SK-N-SH treated with all-trans-retinoic acid at 6 μM for 48 hours (cell line): ENCODE measurements at regions not wholly inside any gene's neighbourhood (a gene's known extent, or its start where the extent isn't known, plus 50 kb on each side); places are given as distances from the start of the nearest gene placed in this dataset.

Experiments
- ATAC-seq: fragments of 200-7000 bp; cut with Tn5 transposase; 3 replicates; pipeline ENCODE4 v1.9.1; 2020; ENCODE audit warnings: mild to moderate bottlenecking, moderate library complexity
- ARNTL ChIP-seq: fragments of 450-650 bp; formaldehyde crosslinking; IDR thresholded peaks from 2 replicates; pipeline ENCODE4 v1.5.0; 2020; ENCODE audit warnings: low read depth, mild to moderate bottlenecking, moderate library complexity, borderline replicate concordance
- BACH2 ChIP-seq: fragments of 250-450 bp; sonication (Bioruptor Pico); IDR thresholded peaks from 2 replicates; pipeline ENCODE4 v1.9.0; 2021; ENCODE audit warnings: mild to moderate bottlenecking, borderline replicate concordance
- CSDC2 ChIP-seq: fragments of 250-450 bp; sonication (Bioruptor Pico); IDR thresholded peaks from 2 replicates; pipeline ENCODE4 v1.5.0; 2020; ENCODE audit warnings: mild to moderate bottlenecking, moderate library complexity
- ESRRG ChIP-seq: fragments of 250-450 bp; sonication (Bioruptor Pico); IDR thresholded peaks from 2 replicates; pipeline ENCODE4 v1.6.1; 2021; ENCODE audit warnings: mild to moderate bottlenecking
- GLIS3 ChIP-seq: fragments of 250-450 bp; sonication (Bioruptor Pico); IDR thresholded peaks from 2 replicates; pipeline ENCODE4 v1.5.0; 2020; ENCODE audit warnings: mild to moderate bottlenecking, moderate library complexity
- ISL1 ChIP-seq: fragments of 250-450 bp; sonication (Bioruptor Pico); IDR thresholded peaks from 2 replicates; pipeline ENCODE4 v2.1.2; 2022; ENCODE audit warnings: mild to moderate bottlenecking, moderate library complexity
- OSR1 ChIP-seq: fragments of 250-450 bp; sonication (Bioruptor Pico); IDR thresholded peaks from 2 replicates; pipeline ENCODE4 v1.8.0; 2022; ENCODE audit warnings: moderate library complexity, mild to moderate bottlenecking, inconsistent platforms
- PPARA ChIP-seq: fragments of 250-450 bp; sonication (Bioruptor Pico); IDR thresholded peaks from 2 replicates; pipeline ENCODE4 v1.5.0; 2020; ENCODE audit warnings: mild to moderate bottlenecking, borderline replicate concordance
- RARB ChIP-seq: fragments of 250-450 bp; sonication (Bioruptor Pico); IDR thresholded peaks from 2 replicates; pipeline ENCODE4 v1.8.0; 2021; ENCODE audit warnings: mild to moderate bottlenecking, moderate library complexity
- SNAI2 ChIP-seq: fragments of 250-450 bp; sonication (Bioruptor Pico); IDR thresholded peaks from 2 replicates; pipeline ENCODE4 v1.5.0; 2020; ENCODE audit warnings: mild to moderate bottlenecking, moderate library complexity
- TCF4 ChIP-seq: fragments of 250-450 bp; sonication (Bioruptor Pico); IDR thresholded peaks from 2 replicates; pipeline ENCODE4 v1.8.0; 2021; ENCODE audit warnings: mild to moderate bottlenecking, moderate library complexity, borderline replicate concordance
- TOX ChIP-seq: fragments of 250-450 bp; sonication (Bioruptor Pico); IDR thresholded peaks from 2 replicates; pipeline ENCODE4 v1.8.0; 2021; ENCODE audit warnings: mild to moderate bottlenecking, moderate library complexity, borderline replicate concordance
- ZC3H10 ChIP-seq: fragments of 250-450 bp; sonication (Bioruptor Pico); IDR thresholded peaks from 2 replicates; pipeline ENCODE4 v1.5.1; 2021; ENCODE audit warnings: mild to moderate bottlenecking, moderate library complexity
- ZFP3 ChIP-seq: fragments of 250-450 bp; sonication (Bioruptor Pico); IDR thresholded peaks from 2 replicates; pipeline ENCODE4 v1.5.0; 2020; ENCODE audit warnings: mild to moderate bottlenecking, moderate library complexity
- ZFP30 ChIP-seq: fragments of 450-650 bp; formaldehyde crosslinking; IDR thresholded peaks from 2 replicates; pipeline ENCODE4 v1.5.0; 2022; ENCODE audit warnings: mild to moderate bottlenecking, moderate library complexity
- ZNF565 ChIP-seq: fragments of 450-650 bp; formaldehyde crosslinking; conservative IDR thresholded peaks from 2 replicates; pipeline ENCODE4 v1.5.0; 2020; ENCODE audit warnings: low read depth, mild to moderate bottlenecking, moderate library complexity
- ZNF70 ChIP-seq: fragments of 450-650 bp; formaldehyde crosslinking; IDR thresholded peaks from 2 replicates; pipeline ENCODE4 v1.5.0; 2020; ENCODE audit warnings: mild to moderate bottlenecking, moderate library complexity
- ZNF8 ChIP-seq: fragments of 450-650 bp; formaldehyde crosslinking; IDR thresholded peaks from 2 replicates; pipeline ENCODE4 v1.5.0; 2020; ENCODE audit warnings: mild to moderate bottlenecking, moderate library complexity
- TF ChIP-seq, protein P1 (sequence below): fragments of 250-450 bp; sonication (Bioruptor Pico); IDR thresholded peaks from 2 replicates; pipeline ENCODE4 v1.5.1; 2020; ENCODE audit warnings: low read depth, mild to moderate bottlenecking, moderate library complexity
- TF ChIP-seq, protein P2 (sequence below): fragments of 250-450 bp; sonication (Bioruptor Pico); IDR thresholded peaks from 2 replicates; pipeline ENCODE4 v1.8.0; 2020; ENCODE audit warnings: mild to moderate bottlenecking, moderate library complexity, borderline replicate concordance
- TF ChIP-seq, protein P3 (sequence below): fragments of 250-450 bp; sonication (Bioruptor Pico); IDR thresholded peaks from 2 replicates; pipeline ENCODE4 v1.8.0; 2021; ENCODE audit warnings: low read depth, mild to moderate bottlenecking, moderate library complexity, borderline replicate concordance

DNA sequence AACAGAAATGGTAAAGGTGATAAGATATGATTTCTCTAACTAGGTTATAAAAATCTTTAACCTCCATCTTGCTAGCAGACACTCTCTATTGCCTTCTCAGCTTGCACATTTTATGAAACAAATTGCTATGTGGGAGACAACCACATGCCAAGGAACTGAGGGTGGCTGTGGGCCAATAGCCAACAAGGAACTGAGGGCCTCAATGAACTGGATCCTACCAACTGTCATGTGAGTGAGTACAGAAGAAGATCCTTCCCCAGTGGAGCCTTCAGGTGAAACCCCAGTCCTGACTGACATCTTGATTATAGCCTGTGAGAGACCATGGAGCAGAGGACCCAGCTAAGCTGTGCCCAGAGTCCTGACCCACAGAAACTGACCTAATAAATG, 129.2 kb upstream of the LRIG1 start:
- no peak for ATAC-seq
- TF ChIP-seq ZNF70 (CRISPR knock-in tag) = no peak
- no peak for TF ChIP-seq SNAI2 (CRISPR knock-in tag)
- no peak for TF ChIP-seq RARB
- no peak for TF ChIP-seq PPARA (CRISPR knock-in tag)
- TF ChIP-seq GLIS3 (CRISPR knock-in tag) = no peak
- no peak for TF ChIP-seq BACH2 (CRISPR knock-in tag)
- no peak for TF ChIP-seq ZFP30 (CRISPR knock-in tag)
- no peak for TF ChIP-seq OSR1
- TF ChIP-seq, protein P1, sequence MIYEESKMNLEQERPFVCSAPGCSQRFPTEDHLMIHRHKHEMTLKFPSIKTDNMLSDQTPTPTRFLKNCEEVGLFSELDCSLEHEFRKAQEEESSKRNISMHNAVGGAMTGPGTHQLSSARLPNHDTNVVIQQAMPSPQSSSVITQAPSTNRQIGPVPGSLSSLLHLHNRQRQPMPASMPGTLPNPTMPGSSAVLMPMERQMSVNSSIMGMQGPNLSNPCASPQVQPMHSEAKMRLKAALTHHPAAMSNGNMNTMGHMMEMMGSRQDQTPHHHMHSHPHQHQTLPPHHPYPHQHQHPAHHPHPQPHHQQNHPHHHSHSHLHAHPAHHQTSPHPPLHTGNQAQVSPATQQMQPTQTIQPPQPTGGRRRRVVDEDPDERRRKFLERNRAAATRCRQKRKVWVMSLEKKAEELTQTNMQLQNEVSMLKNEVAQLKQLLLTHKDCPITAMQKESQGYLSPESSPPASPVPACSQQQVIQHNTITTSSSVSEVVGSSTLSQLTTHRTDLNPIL (CRISPR knock-in tag) = no peak
- TF ChIP-seq ZC3H10 (CRISPR knock-in tag) = no peak
- no peak for TF ChIP-seq TCF4 (CRISPR knock-in tag)

DNA sequence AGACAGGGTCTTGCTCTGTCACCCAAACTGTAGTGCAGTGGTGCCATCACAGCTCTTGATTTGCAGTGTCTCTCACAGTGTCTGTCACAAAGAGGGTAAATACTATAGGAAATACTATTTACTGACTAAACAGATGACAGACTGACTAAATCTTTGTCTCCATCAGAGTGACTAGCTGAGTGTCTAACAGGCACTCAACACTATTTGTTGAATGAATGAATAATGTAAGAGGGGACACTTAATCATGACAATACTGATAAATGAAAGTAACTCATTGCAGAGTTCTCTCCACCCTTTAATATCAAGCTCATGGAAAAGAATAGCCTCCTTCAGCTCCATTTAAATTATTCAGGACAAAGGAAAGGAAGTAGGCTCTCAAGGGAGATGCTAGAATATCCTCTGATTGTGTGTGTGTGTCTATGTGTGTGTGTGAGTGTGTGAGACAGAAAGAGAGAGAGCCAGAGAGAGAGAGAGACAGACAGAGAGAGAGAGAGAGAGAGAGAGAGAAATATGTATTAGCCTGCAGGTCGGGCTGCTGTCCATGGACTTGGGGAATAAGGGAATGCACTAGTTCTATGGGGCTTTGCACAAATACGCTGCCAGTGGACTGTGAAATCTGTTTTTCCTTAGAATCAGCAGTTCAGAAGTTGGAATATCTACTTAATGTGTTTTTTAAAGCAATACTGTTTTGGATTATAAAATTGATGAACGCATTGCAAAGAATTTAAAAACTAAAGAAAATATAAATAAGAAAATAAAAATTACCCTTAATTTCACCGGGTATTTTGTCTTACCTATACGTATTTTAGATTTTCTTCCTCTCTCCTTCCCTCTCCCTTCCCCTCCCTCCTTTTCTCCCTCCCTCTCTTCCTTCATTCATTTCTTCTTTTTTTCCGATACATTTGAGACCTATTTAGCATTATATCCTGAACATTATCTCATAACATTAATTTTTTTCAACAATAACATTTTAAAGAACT, 132.9 kb upstream of the LRIG1 start:
- ATAC-seq = no peak
- TF ChIP-seq ZFP30 (CRISPR knock-in tag) (no peak), ZNF565 (no peak), SNAI2 (CRISPR knock-in tag) (no peak), ZNF70 (CRISPR knock-in tag) (no peak), ISL1 (CRISPR knock-in tag) (no peak), ESRRG (no peak), ZNF8 (CRISPR knock-in tag) (no peak), TCF4 (CRISPR knock-in tag) (no peak), RARB (no peak), ZFP3 (CRISPR knock-in tag) (no peak)
- TF ChIP-seq, protein P2, sequence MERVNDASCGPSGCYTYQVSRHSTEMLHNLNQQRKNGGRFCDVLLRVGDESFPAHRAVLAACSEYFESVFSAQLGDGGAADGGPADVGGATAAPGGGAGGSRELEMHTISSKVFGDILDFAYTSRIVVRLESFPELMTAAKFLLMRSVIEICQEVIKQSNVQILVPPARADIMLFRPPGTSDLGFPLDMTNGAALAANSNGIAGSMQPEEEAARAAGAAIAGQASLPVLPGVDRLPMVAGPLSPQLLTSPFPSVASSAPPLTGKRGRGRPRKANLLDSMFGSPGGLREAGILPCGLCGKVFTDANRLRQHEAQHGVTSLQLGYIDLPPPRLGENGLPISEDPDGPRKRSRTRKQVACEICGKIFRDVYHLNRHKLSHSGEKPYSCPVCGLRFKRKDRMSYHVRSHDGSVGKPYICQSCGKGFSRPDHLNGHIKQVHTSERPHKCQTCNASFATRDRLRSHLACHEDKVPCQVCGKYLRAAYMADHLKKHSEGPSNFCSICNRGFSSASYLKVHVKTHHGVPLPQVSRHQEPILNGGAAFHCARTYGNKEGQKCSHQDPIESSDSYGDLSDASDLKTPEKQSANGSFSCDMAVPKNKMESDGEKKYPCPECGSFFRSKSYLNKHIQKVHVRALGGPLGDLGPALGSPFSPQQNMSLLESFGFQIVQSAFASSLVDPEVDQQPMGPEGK = no peak
- TF ChIP-seq, protein P1 (CRISPR knock-in tag) = no peak
- TF ChIP-seq, protein P3, sequence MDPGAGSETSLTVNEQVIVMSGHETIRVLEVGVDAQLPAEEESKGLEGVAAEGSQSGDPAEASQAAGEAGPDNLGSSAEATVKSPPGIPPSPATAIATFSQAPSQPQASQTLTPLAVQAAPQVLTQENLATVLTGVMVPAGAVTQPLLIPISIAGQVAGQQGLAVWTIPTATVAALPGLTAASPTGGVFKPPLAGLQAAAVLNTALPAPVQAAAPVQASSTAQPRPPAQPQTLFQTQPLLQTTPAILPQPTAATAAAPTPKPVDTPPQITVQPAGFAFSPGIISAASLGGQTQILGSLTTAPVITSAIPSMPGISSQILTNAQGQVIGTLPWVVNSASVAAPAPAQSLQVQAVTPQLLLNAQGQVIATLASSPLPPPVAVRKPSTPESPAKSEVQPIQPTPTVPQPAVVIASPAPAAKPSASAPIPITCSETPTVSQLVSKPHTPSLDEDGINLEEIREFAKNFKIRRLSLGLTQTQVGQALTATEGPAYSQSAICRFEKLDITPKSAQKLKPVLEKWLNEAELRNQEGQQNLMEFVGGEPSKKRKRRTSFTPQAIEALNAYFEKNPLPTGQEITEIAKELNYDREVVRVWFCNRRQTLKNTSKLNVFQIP (CRISPR knock-in tag) = no peak
- TF ChIP-seq, all 23 proteins: peak for 0

DNA sequence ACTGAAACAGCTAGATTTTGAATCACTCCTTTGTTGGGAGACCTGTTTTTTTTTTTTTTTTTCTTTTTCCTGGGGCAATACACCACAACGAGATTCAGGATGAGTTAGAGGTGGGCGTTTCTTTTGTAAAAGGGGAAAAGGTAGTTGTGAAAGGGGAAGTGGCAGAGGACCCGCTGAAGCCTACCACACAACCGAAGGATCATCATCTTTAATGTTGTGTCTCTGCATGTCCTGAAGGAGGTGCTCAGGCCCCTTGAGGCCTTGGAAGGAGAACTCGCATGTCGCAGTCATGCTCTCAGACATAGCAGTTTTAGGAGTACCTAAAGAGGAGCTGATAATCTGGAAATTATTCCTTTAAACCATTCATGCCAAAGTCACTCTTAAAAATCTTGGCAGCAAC, 137.9 kb upstream of the LRIG1 start:
- ATAC-seq = no peak
- TF ChIP-seq ZFP3 (CRISPR knock-in tag) (no peak), ESRRG (no peak), PPARA (CRISPR knock-in tag) (no peak)
- TF ChIP-seq, protein P2 = no peak

DNA sequence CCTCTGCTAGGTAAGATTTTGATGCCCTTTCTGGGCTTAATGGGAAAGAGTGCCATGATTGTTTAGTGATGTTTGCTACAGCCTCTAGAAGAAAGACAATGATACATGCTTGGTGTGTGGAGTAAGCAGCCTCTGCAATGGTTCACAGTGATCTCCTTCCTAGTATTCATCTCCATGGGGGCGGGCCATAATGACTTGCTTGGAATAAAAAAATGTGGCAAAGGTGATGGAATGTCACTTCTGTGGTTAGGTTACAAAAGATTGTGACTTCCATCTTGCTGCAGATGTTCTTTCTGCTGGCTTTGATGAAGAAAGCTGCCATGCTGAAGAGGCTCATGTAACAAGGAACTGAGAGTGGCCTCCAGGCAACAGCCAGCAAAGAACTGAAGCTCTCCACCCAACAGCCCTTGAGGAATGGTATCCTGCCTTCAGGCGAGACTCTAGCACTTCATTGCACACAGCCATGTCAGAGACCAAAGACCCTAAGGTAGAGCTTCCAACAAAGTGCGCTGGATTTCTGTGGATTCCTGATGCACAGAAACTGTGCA, 139.1 kb upstream of the LRIG1 start:
- TF ChIP-seq ZNF565 (no peak), ARNTL (CRISPR knock-in tag) (no peak), TCF4 (CRISPR knock-in tag) (no peak), ZNF8 (CRISPR knock-in tag) (no peak), SNAI2 (CRISPR knock-in tag) (no peak), CSDC2 (CRISPR knock-in tag) (no peak), ZFP3 (CRISPR knock-in tag) (no peak), ZFP30 (CRISPR knock-in tag) (no peak), ZC3H10 (CRISPR knock-in tag) (no peak), TOX (CRISPR knock-in tag) (no peak), OSR1 (no peak)
- TF ChIP-seq, protein P2 = no peak
- TF ChIP-seq, all 23 proteins: peak for 0
- no peak for ATAC-seq
